Urinary bladder (tissue), 3 donors: ENCODE measurements at regions not wholly inside any gene's neighbourhood (a gene's known extent, or its start where the extent isn't known, plus 50 kb on each side); places are given as distances from the start of the nearest gene placed in this dataset.
"Not testable (repeated sequence)": the region's sequence is repeated elsewhere in the genome, so short reads cannot be mapped to it uniquely, and the experiment has no call there.

Experiments used
- DNase-seq: peaks from one replicate; pipeline ENCODE4 v3.0.0-alpha.2; 2015; ENCODE audit errors: extremely low spot score
- H3K27ac ChIP-seq: one replicate; pipeline ENCODE4 v1.5.1; 2013; ENCODE audit warnings: low read depth, mild to moderate bottlenecking, moderate library complexity
- H3K36me3 ChIP-seq: one replicate; pipeline ENCODE4 v1.6.1; 2013; ENCODE audit warnings: mild to moderate bottlenecking, moderate library complexity; ENCODE audit not compliant: insufficient read depth
- H3K4me1 ChIP-seq: one replicate; pipeline ENCODE4 v1.6.1; 2013; ENCODE audit warnings: mild to moderate bottlenecking, moderate library complexity; ENCODE audit not compliant: insufficient read depth
- H3K4me3 ChIP-seq: one replicate; pipeline ENCODE4 v1.5.1; 2013; ENCODE audit warnings: low read depth, low read length
- WGBS: extraction: QIAGEN DNeasy Blood & Tissue Kit; methylation state at CpG from one replicate; pipeline ENCODE4 v1.1.7; 2013; 5-methylcytosine and 5-hydroxymethylcytosine counted together
- donor health status: healthy with polysubstance abuse.
- donor health status: healthy.

DNA sequence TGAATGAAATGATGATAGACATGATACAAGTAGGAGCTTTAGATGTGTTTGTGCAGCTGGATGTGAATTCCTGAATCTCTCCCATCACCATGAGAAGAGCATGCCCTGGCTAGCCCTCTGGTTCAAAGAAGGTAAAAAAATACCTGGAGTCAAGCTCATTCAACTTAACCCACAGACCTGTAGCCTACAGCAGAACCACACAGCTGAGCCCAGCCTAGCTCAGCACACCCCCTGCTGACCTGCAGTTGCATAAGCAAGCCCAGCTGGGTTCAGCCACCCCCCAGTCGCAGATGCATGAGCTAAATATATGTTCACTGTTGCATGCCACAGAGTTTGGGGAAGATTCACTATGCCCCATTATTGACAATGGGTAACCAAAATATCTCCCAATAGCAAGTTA is 130.6 kb upstream of the RRN3 start:
- not testable (repeated sequence) for H3K4me3 ChIP-seq, H3K4me1 ChIP-seq, H3K27ac ChIP-seq, H3K36me3 ChIP-seq, DNase-seq
- WGBS: no CpG with 5 or more reads among the region's 1 CpG

DNA sequence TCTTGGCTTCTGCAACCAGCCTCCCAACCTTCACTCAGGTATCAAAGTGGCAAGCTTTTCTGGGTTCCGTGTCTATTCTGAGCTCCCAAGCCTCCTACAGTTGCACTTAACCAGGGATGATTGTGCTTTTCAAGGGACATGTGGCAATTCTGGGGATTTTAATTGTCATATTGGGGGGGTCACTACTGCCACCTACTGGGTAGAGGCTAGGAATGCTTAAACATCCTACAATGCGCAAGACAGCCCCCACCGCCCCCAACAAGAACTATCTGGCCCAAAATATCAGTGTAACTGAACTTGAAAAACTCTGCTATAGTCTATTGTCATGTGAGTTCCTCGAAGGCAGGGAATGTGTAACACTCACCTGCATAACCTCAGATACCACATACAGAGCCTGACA is 129.3 kb upstream of the RRN3 start:
- WGBS: 63% methylated on average over 1 of the region's 4 CpGs
- not testable (repeated sequence) for H3K27ac ChIP-seq, H3K36me3 ChIP-seq, DNase-seq, H3K4me3 ChIP-seq, H3K4me1 ChIP-seq

DNA sequence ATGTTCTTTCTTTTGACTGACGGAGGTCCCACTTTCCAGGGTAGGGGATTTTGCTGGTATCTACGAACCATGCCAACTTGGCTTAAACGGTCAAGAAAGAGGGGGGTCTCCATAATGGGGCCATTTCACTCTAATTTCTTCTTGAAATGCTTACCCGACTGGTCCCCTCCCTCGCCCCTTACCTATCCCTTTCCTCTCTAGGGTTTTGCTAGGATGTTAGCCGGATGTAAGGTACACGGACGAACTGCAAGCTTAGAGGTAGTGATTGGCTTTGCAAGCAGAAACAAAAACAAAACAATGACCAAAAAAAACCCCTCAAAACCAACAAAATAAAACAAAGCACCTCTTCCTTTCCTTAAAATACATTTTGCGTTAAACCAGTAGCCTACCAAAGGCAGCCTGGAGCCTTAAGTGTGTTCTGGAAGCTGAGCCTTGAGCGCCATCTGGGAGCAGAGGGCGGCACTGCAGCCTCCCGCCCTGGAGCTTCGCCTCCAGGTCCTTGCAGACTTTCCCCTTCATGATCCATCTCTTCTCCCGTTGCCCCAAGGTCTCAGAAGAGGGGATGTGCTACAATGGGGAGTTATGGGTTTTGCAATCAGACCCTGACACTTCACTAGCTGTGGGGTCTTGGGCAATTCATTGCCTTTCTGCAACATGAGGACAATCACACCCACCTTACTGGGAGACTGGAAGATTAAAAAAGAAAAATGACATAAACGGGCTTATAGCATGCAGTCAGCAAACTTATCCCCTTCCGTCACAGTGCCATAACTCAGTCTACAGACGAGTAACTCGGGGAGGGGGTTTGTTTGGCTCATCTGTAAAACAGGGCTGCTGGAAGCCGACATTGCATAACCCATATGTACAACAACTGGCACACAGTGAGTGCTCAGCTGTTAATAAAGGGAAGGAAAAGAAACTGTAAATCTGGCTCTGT is 125.9 kb upstream of the RRN3 start:
- DNase-seq, H3K27ac ChIP-seq, H3K36me3 ChIP-seq, H3K4me1 ChIP-seq, H3K4me3 ChIP-seq: not testable (repeated sequence)
- 25% methylated on average over 9 of the region's 19 CpGs for WGBS

DNA sequence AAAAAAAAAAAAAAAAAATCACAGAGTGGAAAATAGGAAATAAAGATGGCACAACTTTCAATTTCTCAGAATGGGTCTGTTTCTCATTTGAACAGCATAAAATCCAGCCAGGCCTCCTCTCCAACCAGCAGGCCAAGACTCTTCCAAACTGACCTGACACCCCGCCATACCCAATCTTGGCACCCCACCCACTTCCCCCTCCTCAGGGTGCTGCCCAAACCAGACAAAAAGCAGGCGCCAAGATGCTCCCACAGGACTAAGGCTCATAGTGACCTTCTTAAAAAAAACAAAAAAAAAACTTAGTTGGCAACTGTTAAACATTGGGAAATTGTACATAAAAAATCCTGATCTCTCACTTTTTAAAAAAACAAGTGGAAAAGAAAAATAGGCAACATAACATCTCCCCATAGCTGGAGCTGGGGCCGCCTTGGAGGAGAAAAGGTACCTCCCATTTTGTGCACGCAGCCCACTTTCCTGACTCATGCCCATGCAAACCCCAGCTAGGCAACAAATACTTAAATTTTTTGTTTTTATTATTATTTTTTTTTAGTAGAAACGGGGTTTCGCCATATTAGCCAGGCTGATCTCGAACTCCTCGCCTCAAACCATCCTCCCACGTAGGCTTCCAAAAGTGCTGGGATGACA is 124.9 kb upstream of the RRN3 start:
- 89% methylated on average over 8 of the region's 9 CpGs for WGBS
- not testable (repeated sequence) for H3K27ac ChIP-seq, H3K4me3 ChIP-seq, H3K4me1 ChIP-seq, H3K36me3 ChIP-seq, DNase-seq

DNA sequence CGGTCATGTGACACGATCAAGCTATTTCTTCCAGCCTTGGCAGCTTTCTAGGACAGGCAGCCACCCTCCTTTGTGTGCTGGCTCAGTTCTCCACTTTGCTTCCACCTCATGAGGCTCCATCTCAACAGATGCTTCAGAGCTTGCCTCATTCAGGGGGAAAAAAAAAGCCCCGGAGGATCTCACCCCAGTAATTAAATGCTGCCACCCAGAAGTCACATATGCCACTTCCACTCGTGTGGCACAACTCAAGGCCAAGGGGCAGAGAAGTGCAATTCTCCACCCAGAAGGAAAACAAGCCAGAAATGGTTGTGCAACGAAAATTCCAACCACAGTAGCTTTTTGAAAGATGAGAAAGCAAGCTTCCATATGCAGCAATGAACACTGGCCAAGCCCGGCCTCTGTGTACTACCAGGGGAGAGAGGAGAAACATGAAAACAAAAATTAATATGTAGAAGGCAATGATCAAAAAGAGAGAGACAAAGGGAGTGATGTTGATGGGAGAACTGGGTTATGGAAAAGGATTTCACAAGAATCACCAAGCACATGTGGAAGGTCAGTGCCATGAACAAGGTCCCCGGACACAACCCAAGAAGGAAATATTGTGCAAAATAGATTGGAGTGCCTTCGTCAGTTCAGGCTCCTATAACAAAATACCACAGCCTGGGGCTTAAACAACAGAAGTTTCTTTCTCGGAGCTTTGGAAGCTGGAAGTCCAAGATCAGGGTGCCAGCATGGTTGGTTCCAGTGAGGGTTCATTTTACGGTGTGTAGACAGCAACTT is 113.3 kb upstream of the RRN3 start:
- DNase-seq, H3K4me3 ChIP-seq, H3K36me3 ChIP-seq, H3K27ac ChIP-seq, H3K4me1 ChIP-seq: not testable (repeated sequence)
- WGBS: 54% methylated on average over 6 of the region's 10 CpGs

DNA sequence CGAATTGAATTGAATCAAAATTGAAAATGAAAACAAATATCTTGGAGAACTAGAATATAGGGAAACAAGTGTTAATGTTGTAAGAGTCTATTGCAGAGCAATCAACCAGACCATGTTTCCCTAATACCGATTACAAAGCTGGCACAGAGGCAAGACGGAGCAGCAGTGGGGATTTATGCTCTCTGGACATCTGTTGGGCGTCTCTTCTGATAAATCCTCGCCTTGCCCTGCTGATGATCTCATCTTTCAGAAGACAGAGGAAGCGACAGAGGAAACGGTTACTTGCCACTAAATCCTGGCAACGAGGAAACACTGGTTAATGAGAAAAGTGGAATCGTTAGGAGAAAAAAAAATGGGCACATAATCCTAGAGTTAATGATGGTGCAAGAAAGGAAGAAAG is 112.4 kb upstream of the RRN3 start:
- WGBS: 13% methylated on average over 8 of the region's 9 CpGs
- not testable (repeated sequence) for H3K36me3 ChIP-seq, H3K27ac ChIP-seq, DNase-seq, H3K4me3 ChIP-seq, H3K4me1 ChIP-seq

- H3K36me3 ChIP-seq, H3K27ac ChIP-seq, H3K4me3 ChIP-seq, DNase-seq, H3K4me1 ChIP-seq: not testable (repeated sequence)
- WGBS: 72% methylated on average over 5 of the region's 5 CpGs
Observed at GRCh38 chr16:15205939-15206338, 111.9 kb upstream of the RRN3 start.

- H3K36me3 ChIP-seq, DNase-seq, H3K4me3 ChIP-seq, H3K27ac ChIP-seq, H3K4me1 ChIP-seq: not testable (repeated sequence)
- WGBS: 31% methylated on average over 4 of the region's 5 CpGs
Observed at GRCh38 chr16:15204571-15204970, 110.5 kb upstream of the RRN3 start.

DNA sequence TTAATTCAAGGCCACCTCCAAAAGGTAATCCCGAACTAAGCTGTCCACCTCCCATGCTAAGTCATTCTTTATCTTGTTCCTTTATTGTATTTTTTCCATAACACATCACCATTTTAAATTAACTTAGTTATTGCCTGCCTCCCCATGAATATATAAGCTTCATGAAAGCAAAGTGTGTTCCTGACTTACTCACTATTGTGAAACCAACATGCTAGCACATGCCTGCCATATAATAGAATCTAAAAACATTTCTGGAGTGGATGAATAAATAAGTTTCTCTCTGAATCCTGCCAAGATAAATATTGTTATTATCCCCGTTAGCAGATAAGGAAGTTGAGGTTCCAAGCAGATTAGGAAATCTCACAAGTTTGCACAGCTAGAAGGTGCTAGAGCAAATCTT is 98.7 kb upstream of the RRN3 start:
- WGBS: 93% methylated on average over 1 of the region's 2 CpGs

DNA sequence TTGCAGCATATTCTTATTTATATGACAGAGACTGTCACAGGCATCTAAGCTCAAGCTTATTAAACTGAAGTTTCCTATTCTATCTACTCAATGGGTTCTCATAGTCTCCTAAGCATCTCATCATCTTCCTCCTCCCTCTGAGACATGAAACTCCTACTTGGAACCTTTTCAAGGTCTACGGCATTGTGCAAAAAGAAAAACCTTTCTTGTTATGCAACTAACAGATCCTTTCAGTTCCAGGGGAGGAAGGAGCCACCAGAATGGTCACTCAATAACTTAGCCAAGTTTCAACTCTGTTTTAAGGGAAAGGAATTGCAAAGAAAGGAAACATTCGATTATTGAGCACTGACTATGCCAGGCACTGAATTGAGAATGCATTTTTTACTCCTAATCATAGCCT is 98.1 kb upstream of the RRN3 start:
- not testable (repeated sequence) for DNase-seq, H3K4me1 ChIP-seq, H3K36me3 ChIP-seq, H3K27ac ChIP-seq, H3K4me3 ChIP-seq
- WGBS: 22% methylated on average over 1 of the region's 2 CpGs

More for the DNA sequence above, 98.7 kb upstream of the RRN3 start:
- not testable (repeated sequence) for H3K36me3 ChIP-seq, H3K4me1 ChIP-seq, DNase-seq, H3K4me3 ChIP-seq, H3K27ac ChIP-seq

DNA sequence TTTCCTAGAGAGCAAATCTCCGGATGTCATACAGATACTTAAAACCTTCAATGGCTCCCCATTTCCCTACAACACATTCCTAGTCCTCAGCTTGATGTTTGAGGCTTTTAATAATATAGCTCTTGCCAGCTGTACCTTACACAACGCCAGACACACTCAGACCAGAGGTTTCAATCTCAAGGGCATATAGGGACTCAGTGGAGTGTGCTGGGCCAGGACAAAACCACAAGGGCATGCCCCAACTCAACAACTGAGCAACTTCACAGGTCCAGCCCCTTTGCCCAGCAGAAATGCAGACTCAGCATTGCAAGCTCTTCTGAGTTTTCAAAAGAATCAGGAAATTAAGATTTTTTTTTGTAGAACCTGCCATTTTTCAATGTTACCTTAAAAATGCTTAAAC is 95.4 kb upstream of the RRN3 start:
- WGBS: no CpG with 5 or more reads among the region's 2 CpGs
- H3K4me3 ChIP-seq, H3K36me3 ChIP-seq, H3K27ac ChIP-seq, H3K4me1 ChIP-seq, DNase-seq: not testable (repeated sequence)
